ENCODE measurements at regions not wholly inside any gene's neighbourhood (a gene's known extent, or its start where the extent isn't known, plus 50 kb on each side); places are given as distances from the start of the nearest gene placed in this dataset.

- Histone ChIP-seq H3K4me1 (ENCODE audit: low read length) (no peaks in the 10 kb centered on the region), H3K27ac (ENCODE audit: low read length) (no peak overlapping the region), H3K36me3 (replicated peaks; ENCODE audit: insufficient read depth, low read length) (no peaks in the 10 kb centered on the region), H3K4me2 (ENCODE audit: low read depth, low read length) (no peak overlapping the region), H3K4me3 (ENCODE audit: low read length) (no peak overlapping the region), H3K79me2 (ENCODE audit: low read length) (no peaks in the 10 kb centered on the region), H2AFZ (ENCODE audit: low read length) (no peak overlapping the region), H3K9me3 (replicated peaks; ENCODE audit: insufficient read depth, low read length) (no peaks in the 10 kb centered on the region), H3K27me3 (replicated peaks; ENCODE audit: insufficient read depth, low read length) (no peaks in the 10 kb centered on the region), H3F3A (ENCODE audit: insufficient read depth, low read length) (no peaks in the 10 kb centered on the region), H3K9me2 (replicated peaks; ENCODE audit: insufficient read depth, low read length) (no peaks in the 10 kb centered on the region), H3K9ac (ENCODE audit: low read length) (no peak overlapping the region), H4K20me1 (ENCODE audit: insufficient read depth, low read length) (no peaks in the 10 kb centered on the region)
- TF ChIP-seq, protein P1, sequence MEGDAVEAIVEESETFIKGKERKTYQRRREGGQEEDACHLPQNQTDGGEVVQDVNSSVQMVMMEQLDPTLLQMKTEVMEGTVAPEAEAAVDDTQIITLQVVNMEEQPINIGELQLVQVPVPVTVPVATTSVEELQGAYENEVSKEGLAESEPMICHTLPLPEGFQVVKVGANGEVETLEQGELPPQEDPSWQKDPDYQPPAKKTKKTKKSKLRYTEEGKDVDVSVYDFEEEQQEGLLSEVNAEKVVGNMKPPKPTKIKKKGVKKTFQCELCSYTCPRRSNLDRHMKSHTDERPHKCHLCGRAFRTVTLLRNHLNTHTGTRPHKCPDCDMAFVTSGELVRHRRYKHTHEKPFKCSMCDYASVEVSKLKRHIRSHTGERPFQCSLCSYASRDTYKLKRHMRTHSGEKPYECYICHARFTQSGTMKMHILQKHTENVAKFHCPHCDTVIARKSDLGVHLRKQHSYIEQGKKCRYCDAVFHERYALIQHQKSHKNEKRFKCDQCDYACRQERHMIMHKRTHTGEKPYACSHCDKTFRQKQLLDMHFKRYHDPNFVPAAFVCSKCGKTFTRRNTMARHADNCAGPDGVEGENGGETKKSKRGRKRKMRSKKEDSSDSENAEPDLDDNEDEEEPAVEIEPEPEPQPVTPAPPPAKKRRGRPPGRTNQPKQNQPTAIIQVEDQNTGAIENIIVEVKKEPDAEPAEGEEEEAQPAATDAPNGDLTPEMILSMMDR (IDR thresholded peaks at IDR 0.05; ENCODE audit: low read length) = no peak
- TF ChIP-seq EZH2 (optimal IDR thresholded peaks at IDR 0.05; ENCODE audit: low read depth, low read length) (no peak), EZH2phosphoT487 (IDR thresholded peaks at IDR 0.05; ENCODE audit: low read length) (no peak)
- no peak for DNase-seq
These were observed 1374.8 kb downstream of the PCDH9 start for GRCh38 chr13:65855242-65855805.

- Histone ChIP-seq H2AFZ (ENCODE audit: low read length) (no peak overlapping the region), H3K4me3 (ENCODE audit: low read length) (no peak overlapping the region), H3F3A (ENCODE audit: insufficient read depth, low read length) (no peaks in the 10 kb centered on the region), H3K9me3 (replicated peaks; ENCODE audit: insufficient read depth, low read length) (no peaks in the 10 kb centered on the region), H3K27ac (ENCODE audit: low read length) (no peak overlapping the region), H3K79me2 (ENCODE audit: low read length) (no peaks in the 10 kb centered on the region), H3K9me2 (replicated peaks; ENCODE audit: insufficient read depth, low read length) (no peaks in the 10 kb centered on the region), H3K9ac (ENCODE audit: low read length) (no peak overlapping the region), H3K4me2 (ENCODE audit: low read depth, low read length) (no peak overlapping the region), H3K36me3 (replicated peaks; ENCODE audit: insufficient read depth, low read length) (no peaks in the 10 kb centered on the region), H4K20me1 (ENCODE audit: insufficient read depth, low read length) (no peaks in the 10 kb centered on the region), H3K27me3 (replicated peaks; ENCODE audit: insufficient read depth, low read length) (no peaks in the 10 kb centered on the region), H3K4me1 (ENCODE audit: low read length) (no peaks in the 10 kb centered on the region)
- no peak for DNase-seq
- TF ChIP-seq EZH2 (optimal IDR thresholded peaks at IDR 0.05; ENCODE audit: low read depth, low read length) (no peak), EZH2phosphoT487 (IDR thresholded peaks at IDR 0.05; ENCODE audit: low read length) (no peak)
- TF ChIP-seq, protein P1 (IDR thresholded peaks at IDR 0.05; ENCODE audit: low read length) = no peak
These were observed 1375.7 kb downstream of the PCDH9 start for GRCh38 chr13:65854431-65854830.

DNA sequence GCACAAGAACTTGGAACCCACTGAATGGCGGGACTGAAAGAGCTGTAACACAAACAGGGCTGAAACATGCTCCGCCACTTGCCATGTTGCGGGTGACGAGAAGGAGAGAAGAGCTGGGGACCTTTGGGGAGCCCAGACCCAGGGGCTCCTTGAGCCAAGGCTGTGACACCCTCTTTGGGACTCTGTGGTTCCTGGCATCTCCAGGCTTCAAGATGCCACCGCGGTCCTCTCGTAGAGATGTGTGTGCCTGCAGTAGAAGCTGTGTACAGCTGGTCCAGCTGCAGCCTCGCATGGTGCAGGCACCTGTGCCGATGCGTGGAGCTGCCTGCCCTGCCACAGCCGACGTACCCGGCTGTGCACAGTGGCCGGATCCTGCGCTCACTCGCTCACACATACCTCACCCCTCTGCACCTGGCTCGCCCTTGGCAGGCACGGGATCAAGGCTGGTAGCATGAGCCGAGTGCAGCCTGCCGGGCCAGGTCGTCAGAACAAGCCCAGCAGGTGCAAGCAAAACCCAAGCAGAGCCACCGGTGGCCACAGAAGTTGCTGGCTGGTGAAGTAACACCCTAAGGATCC is 1385.8 kb downstream of the PCDH9 start:
- Histone ChIP-seq H3K4me2 (ENCODE audit: low read depth, low read length) (no peak overlapping the region), H3K9ac (ENCODE audit: low read length) (no peak overlapping the region), H2AFZ (ENCODE audit: low read length) (no peak overlapping the region), H3K4me1 (ENCODE audit: low read length) (no peaks in the 10 kb centered on the region), H3K4me3 (ENCODE audit: low read length) (no peak overlapping the region), H3K27ac (ENCODE audit: low read length) (no peak overlapping the region), H3K9me2 (replicated peaks; ENCODE audit: insufficient read depth, low read length) (no peaks in the 10 kb centered on the region), H3K27me3 (replicated peaks; ENCODE audit: insufficient read depth, low read length) (no peaks in the 10 kb centered on the region), H3K79me2 (ENCODE audit: low read length) (no peaks in the 10 kb centered on the region), H3F3A (ENCODE audit: insufficient read depth, low read length) (no peaks in the 10 kb centered on the region), H4K20me1 (ENCODE audit: insufficient read depth, low read length) (no peaks in the 10 kb centered on the region), H3K9me3 (replicated peaks; ENCODE audit: insufficient read depth, low read length) (no peaks in the 10 kb centered on the region), H3K36me3 (replicated peaks; ENCODE audit: insufficient read depth, low read length) (no peaks in the 10 kb centered on the region)
- no peak for TF ChIP-seq EZH2 (optimal IDR thresholded peaks at IDR 0.05; ENCODE audit: low read depth, low read length)
- no peak for TF ChIP-seq EZH2phosphoT487 (IDR thresholded peaks at IDR 0.05; ENCODE audit: low read length)
- TF ChIP-seq, protein P1 (IDR thresholded peaks at IDR 0.05; ENCODE audit: low read length) = no peak
- no peak for DNase-seq

All from MM.1S (cell line).